ENCODE measurements at regions not wholly inside any gene's neighbourhood (a gene's known extent, or its start where the extent isn't known, plus 50 kb on each side); places are given as distances from the start of the nearest gene placed in this dataset.

DNA sequence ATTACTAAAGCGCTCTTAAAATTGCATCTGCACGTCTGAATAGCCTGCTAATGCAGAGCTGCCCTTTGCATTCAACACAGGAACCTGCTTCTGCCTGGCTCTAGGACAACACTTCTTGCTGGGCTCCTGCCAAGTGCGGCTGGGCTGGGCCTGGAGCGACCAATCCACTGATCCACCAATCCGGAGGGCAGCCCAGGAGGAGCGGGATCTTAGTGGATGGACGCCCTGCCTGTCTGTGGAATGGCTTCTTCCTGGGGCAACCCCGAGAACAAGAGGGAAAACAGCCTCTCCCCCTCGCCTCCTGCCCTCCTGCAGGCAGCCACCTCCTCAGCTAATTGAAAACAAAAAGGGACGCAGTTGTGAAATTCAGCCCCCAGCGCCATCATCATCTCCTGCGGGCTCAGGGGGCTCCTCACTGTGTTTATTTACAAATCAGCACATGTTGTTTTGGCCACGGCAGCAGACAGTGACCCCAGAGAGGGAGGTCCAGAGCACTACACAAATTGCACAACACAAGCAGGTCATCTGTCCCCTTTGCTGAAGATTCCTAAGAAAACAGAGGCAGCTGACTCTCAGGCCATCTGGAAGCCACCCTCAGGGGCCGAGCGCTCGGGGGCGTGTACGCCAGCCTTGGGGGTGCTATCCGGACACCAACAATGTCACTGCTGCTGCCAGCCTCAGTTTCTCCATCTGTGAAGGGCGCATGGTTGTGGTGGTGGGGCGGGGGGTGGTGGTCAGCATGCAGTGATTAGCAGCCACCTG is 57.3 kb downstream of the GADD45G start:
- TF ChIP-seq TAF1 (IDR thresholded peaks at IDR 0.05; ENCODE audit: low read depth) (no peak), TCF12 (IDR thresholded peaks at IDR 0.05; ENCODE audit: low read depth) (no peak; the same call in 1 of the 2 replicates)
- TF ChIP-seq, protein P1, sequence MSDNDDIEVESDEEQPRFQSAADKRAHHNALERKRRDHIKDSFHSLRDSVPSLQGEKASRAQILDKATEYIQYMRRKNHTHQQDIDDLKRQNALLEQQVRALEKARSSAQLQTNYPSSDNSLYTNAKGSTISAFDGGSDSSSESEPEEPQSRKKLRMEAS (IDR thresholded peaks at IDR 0.05): peak; percentile 14; the same call in 1 of the 2 replicates
